Bronchial epithelial cell (primary cell): ENCODE measurements at regions not wholly inside any gene's neighbourhood (a gene's known extent, or its start where the extent isn't known, plus 50 kb on each side); places are given as distances from the start of the nearest gene placed in this dataset.

Experiments used
- DNase-seq: peaks from one replicate; pipeline ENCODE4 v3.0.0-alpha.2; 2010; ENCODE audit warnings: low read depth
- FAIRE-seq: peaks from 2 replicates; lab custom pipeline; 2011; peaks lifted over from hg19 to GRCh38; lab: Jason Lieb, UNC
- H3K27me3 ChIP-seq: 2 replicates; pipeline ENCODE4 v1.5.1; 2011; ENCODE audit warnings: low read length; ENCODE audit not compliant: control insufficient read depth, insufficient read depth
- H3K36me3 ChIP-seq: 2 replicates; pipeline ENCODE4 v1.5.1; 2011; ENCODE audit warnings: low read length; ENCODE audit not compliant: control insufficient read depth, insufficient read depth
- H3K4me3 ChIP-seq: 2 replicates; pipeline ENCODE4 v1.5.1; 2011; ENCODE audit warnings: mild to moderate bottlenecking, low read depth, low read length, control low read depth
- CTCF ChIP-seq: IDR thresholded peaks from 2 replicates; pipeline ENCODE4 v1.5.1; 2011; ENCODE audit warnings: mild to moderate bottlenecking, moderate library complexity, low read length, control low read depth, inconsistent platforms; ENCODE audit not compliant: insufficient read depth, severe bottlenecking

- H3K27me3 ChIP-seq, result no peaks in the 10 kb centered on the region
- TF ChIP-seq CTCF, result no peak
- H3K4me3 ChIP-seq, result no peak overlapping the region
- DNase-seq, result no peak
- FAIRE-seq, result no peak
- H3K36me3 ChIP-seq, result no peaks in the 10 kb centered on the region
Measured at GRCh38 chr11:116432301-116432700, 340.5 kb downstream of the BUD13 start.

DNA sequence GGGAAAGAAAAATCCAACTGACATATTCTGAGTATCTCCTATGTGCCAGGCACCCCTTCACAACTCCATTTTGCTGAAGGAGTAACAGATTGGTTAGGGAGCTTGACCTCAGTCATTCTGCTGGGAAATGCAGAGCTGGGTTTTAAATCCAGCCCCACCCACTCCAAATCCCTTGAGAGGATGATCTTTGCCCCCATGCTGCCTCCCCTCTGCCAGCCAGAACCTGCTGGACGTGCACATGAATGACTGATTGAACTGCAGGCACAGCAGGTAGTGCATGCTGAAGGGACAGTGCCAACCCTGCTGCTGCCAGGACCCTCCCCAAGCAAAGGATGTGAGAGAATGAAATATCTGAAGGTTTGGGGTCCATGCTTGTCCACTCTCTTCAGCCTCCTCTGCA is 340.9 kb downstream of the BUD13 start:
- no peak for FAIRE-seq
- TF ChIP-seq CTCF, result no peak
- Histone ChIP-seq H3K36me3 (no peaks in the 10 kb centered on the region), H3K4me3 (no peak overlapping the region), H3K27me3 (no peaks in the 10 kb centered on the region)
- no peak for DNase-seq

- Histone ChIP-seq H3K36me3 (no peaks in the 10 kb centered on the region), H3K27me3 (no peaks in the 10 kb centered on the region), H3K4me3 (no peak overlapping the region)
- FAIRE-seq (no peak), DNase-seq (no peak)
- no peak for TF ChIP-seq CTCF
Measured at GRCh38 chr11:116428638-116428975, 344.2 kb downstream of the BUD13 start.

DNA sequence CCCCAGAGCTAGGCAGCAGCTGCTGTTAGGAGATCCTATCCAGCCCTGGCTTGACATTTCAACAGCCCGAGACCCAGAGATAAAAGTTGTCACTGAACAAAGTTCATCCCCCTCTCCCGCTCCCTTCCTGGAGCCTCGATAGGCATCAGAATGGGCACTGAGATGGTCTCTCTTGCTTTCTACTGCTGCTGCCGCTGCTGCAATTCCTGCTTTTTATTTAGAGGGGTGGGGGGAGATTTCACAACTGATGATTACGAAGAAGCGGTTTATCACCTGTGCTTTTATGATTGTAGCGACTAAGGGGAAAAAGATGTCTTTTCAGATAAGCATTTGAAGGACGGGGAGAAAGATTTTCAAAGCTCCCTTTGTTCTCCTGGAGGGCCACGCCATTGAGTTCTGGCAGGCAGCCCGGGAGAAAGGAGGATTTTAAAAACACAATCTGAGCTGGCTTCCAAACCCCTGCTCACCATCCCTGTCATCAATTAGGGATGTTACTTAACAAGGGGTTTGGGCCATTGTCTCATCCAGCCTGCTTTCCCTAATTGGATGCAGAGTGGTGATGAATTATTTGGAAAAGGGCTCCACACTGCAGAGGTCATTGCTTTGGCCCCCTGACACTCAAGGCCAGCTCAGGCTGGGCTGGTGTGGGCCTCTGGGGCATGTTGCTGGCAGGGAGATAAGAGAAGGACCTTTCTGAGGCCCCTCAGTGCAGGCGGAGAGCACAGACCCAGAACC is 344.7 kb downstream of the BUD13 start:
- Histone ChIP-seq H3K4me3 (no peak overlapping the region), H3K27me3 (no peaks in the 10 kb centered on the region), H3K36me3 (no peaks in the 10 kb centered on the region)
- no peak for TF ChIP-seq CTCF
- DNase-seq, result no peak
- FAIRE-seq, result no peak

- DNase-seq, result no peak
- Histone ChIP-seq H3K4me3 (no peak overlapping the region), H3K36me3 (no peaks in the 10 kb centered on the region), H3K27me3 (no peaks in the 10 kb centered on the region)
- TF ChIP-seq CTCF, result no peak
- no peak for FAIRE-seq
Measured at GRCh38 chr11:116427337-116427902, 345.4 kb downstream of the BUD13 start.

DNA sequence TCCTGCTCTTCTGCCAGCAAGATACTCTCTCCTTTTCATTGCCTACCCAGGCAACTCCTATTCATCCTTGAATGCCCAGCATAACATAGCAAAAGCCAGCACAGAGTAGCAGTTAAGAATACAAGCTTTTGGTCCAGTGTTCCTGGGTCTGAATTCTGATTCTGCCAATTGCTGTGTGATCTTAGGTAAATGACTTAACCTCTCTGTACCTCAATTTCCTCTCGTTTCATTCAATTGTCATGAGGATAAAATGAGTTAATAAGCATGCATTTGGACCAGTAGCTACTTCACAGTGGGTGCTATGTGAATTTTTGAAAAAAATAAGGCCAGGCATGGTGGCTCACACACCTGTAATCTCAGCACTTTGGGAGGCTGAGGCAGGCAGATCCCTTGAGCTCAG is 346.0 kb downstream of the BUD13 start:
- Histone ChIP-seq H3K27me3 (no peaks in the 10 kb centered on the region), H3K4me3 (no peak overlapping the region), H3K36me3 (no peaks in the 10 kb centered on the region)
- FAIRE-seq (no peak), DNase-seq (no peak)
- no peak for TF ChIP-seq CTCF
